IMR-90 (cell line): ENCODE measurements at regions not wholly inside any gene's neighbourhood (a gene's known extent, or its start where the extent isn't known, plus 50 kb on each side); places are given as distances from the start of the nearest gene placed in this dataset.

ENCODE experiments used
- ATAC-seq: fragments of 200-7000 bp; cut with Tn5 transposase; 2 replicates; pipeline ENCODE4 v1.9.1; 2020; ENCODE audit warnings: low read depth, mild to moderate bottlenecking, moderate library complexity
- BruUV-seq: library from RNA; stranded (reverse); fragments of 400-500 nt; replicated peaks from 2 replicates; lab custom pipeline; 2021; lab: Mats Ljungman, UMichigan
- CTCF ChIA-PET: fragments of 300-600 bp; formaldehyde crosslinking; extraction: SDS; loops from one replicate; lab custom pipeline; 2021; ENCODE audit warnings: antibody characterized with exemption; lab: Yijun Ruan, JAX
- POLR2A ChIA-PET: fragments of 300-600 bp; sonication (Branson Sonifier 250); formaldehyde crosslinking; loops from one replicate; lab custom pipeline; 2022; ENCODE audit warnings: antibody characterized with exemption; ENCODE audit not compliant: unreplicated experiment; lab: Charles Lee
- DNase-seq: peaks from one replicate; pipeline ENCODE4 v3.0.0; 2013
- H2AFZ ChIP-seq: replicated peaks from 2 replicates; pipeline ENCODE3; 2013; ENCODE audit warnings: low read length, mild to moderate bottlenecking; ENCODE audit not compliant: poor library complexity
- H2AK5ac ChIP-seq: 2 replicates; pipeline ENCODE4 v1.6.1; 2013; ENCODE audit warnings: low read depth, low read length, inconsistent platforms
- H2AK9ac ChIP-seq: replicated peaks from 2 replicates; pipeline ENCODE3; 2013; ENCODE audit warnings: mild to moderate bottlenecking, low read depth, low read length, moderate library complexity; ENCODE audit not compliant: poor library complexity
- H2BK120ac ChIP-seq: 2 replicates; pipeline ENCODE4 v1.6.1; 2013; ENCODE audit warnings: low read depth, low read length, inconsistent platforms
- H2BK15ac ChIP-seq: 3 replicates; pipeline ENCODE4 v1.6.1; 2013; ENCODE audit warnings: low read depth, low read length, inconsistent platforms
- H2BK20ac ChIP-seq: 2 replicates; pipeline ENCODE4 v1.6.1; 2013; ENCODE audit warnings: low read depth, mild to moderate bottlenecking, inconsistent platforms, low read length, moderate library complexity
- H2BK5ac ChIP-seq: 2 replicates; pipeline ENCODE4 v1.6.1; 2013; ENCODE audit warnings: mild to moderate bottlenecking, low read depth, low read length, inconsistent platforms; ENCODE audit not compliant: poor library complexity, severe bottlenecking
- H3K14ac ChIP-seq: replicated peaks from 2 replicates; pipeline ENCODE4 v1.6.1; 2013; ENCODE audit warnings: low read depth, low read length, inconsistent platforms
- H3K18ac ChIP-seq: 2 replicates; pipeline ENCODE4 v1.6.1; 2013; ENCODE audit warnings: low read depth, low read length, control low read depth
- H3K23ac ChIP-seq: 2 replicates; pipeline ENCODE4 v1.6.1; 2013; ENCODE audit warnings: low read depth, low read length, inconsistent platforms
- H3K27ac ChIP-seq: 2 replicates; pipeline ENCODE4 v1.5.1; 2013; ENCODE audit warnings: mild to moderate bottlenecking, control low read depth, low read length; ENCODE audit not compliant: insufficient read depth
- H3K27me3 ChIP-seq: 2 replicates; pipeline ENCODE4 v1.6.1; 2013; ENCODE audit warnings: low read length; ENCODE audit not compliant: control insufficient read depth, insufficient read depth
- H3K36me3 ChIP-seq: 2 replicates; pipeline ENCODE4 v1.6.1; 2013; ENCODE audit warnings: low read length, mixed read lengths; ENCODE audit not compliant: control insufficient read depth, insufficient read depth
- H3K4ac ChIP-seq: 2 replicates; pipeline ENCODE4 v1.6.1; 2013; ENCODE audit warnings: low read depth, low read length, inconsistent platforms
- H3K4me1 ChIP-seq: 2 replicates; pipeline ENCODE4 v1.6.1; 2013; ENCODE audit warnings: low read length, mixed read lengths; ENCODE audit not compliant: control insufficient read depth, insufficient read depth
- H3K4me2 ChIP-seq: 2 replicates; pipeline ENCODE4 v1.6.1; 2013; ENCODE audit warnings: low read depth, mild to moderate bottlenecking, control low read depth, low read length, moderate library complexity
- H3K4me3 ChIP-seq: 2 replicates; pipeline ENCODE4 v1.5.1; 2013; ENCODE audit warnings: low read depth, mild to moderate bottlenecking, control low read depth, low read length, moderate library complexity; ENCODE audit not compliant: insufficient read depth
- H3K56ac ChIP-seq: 2 replicates; pipeline ENCODE4 v1.6.1; 2013; ENCODE audit warnings: low read length, inconsistent platforms; ENCODE audit not compliant: insufficient read depth; ENCODE audit errors: extremely low read depth
- H3K79me1 ChIP-seq, 2 experiments: 2 replicates each; pipeline ENCODE4 v1.6.1; 2013; ENCODE audit warnings: low read length in 2 of 2, inconsistent platforms in 1 of 2, low read depth in 1 of 2
- H3K9ac ChIP-seq: 2 replicates; pipeline ENCODE4 v1.6.1; 2013; ENCODE audit warnings: low read depth, low read length, control low read depth
- H3K9me1 ChIP-seq: 2 replicates; pipeline ENCODE4 v1.6.1; 2013; ENCODE audit warnings: low read length, inconsistent platforms; ENCODE audit not compliant: insufficient read depth
- H3K9me3 ChIP-seq: 2 replicates; pipeline ENCODE4 v1.6.1; 2013; ENCODE audit warnings: low read length; ENCODE audit not compliant: control insufficient read depth, insufficient read depth
- H4K20me1 ChIP-seq: 2 replicates; pipeline ENCODE4 v1.6.1; 2013; ENCODE audit warnings: low read length, inconsistent platforms; ENCODE audit not compliant: insufficient read depth
- H4K5ac ChIP-seq: 2 replicates; pipeline ENCODE4 v1.6.1; 2013; ENCODE audit warnings: mild to moderate bottlenecking, low read depth, low read length, control low read depth
- H4K8ac ChIP-seq, 2 experiments: 2 replicates each; pipeline ENCODE4 v1.6.1; 2013; ENCODE audit warnings: low read depth in 2 of 2, low read length in 2 of 2, control low read depth in 1 of 2, inconsistent platforms in 1 of 2
- H4K91ac ChIP-seq: 2 replicates; pipeline ENCODE4 v1.6.1; 2013; ENCODE audit warnings: low read depth, low read length, inconsistent platforms; ENCODE audit not compliant: insufficient read depth
- NFE2L2 ChIP-seq: fragments of 150-350 bp; IDR thresholded peaks from 2 replicates; pipeline ENCODE4 v1.6.1; 2016; ENCODE audit warnings: low read depth, mild to moderate bottlenecking, low read length
- SMC3 ChIP-seq: fragments of 150-350 bp; IDR thresholded peaks from 2 replicates; pipeline ENCODE4 v1.6.1; 2016; ENCODE audit warnings: low read depth, mild to moderate bottlenecking, antibody characterized with exemption, low read length, moderate library complexity
- WGBS, 2 experiments: methylation state at CpG; one replicate each; pipeline versions ENCODE4 v1.1.5 to v1.1.7; 2013; ENCODE audit warnings: missing lambda C conversion rate in 2 of 2; ENCODE audit not compliant: insufficient read length in 1 of 2; ENCODE audit errors: extremely low coverage in 2 of 2; 5-methylcytosine and 5-hydroxymethylcytosine counted together
- dilution Hi-C: fragments of 300-500 bp; cut with HindIII; formaldehyde crosslinking; loops from one replicate; pipeline ENCODE4 v1.14.3; 2018; ENCODE audit warnings: low sequenced_read_pairs; ENCODE audit not compliant: unreplicated experiment
- in situ Hi-C: fragments of 300-500 bp; cut with MboI; formaldehyde crosslinking; loops from 3 replicates; pipeline ENCODE4 v1.14.3; 2019; ENCODE audit warnings: low sequenced_read_pairs, inconsistent platforms, mixed read lengths
- intact Hi-C: fragments of 100-400 bp; cut with micrococcal nuclease; formaldehyde crosslinking; loops from 2 replicates; pipeline ENCODE4 v1.10.0; 2022

DNA sequence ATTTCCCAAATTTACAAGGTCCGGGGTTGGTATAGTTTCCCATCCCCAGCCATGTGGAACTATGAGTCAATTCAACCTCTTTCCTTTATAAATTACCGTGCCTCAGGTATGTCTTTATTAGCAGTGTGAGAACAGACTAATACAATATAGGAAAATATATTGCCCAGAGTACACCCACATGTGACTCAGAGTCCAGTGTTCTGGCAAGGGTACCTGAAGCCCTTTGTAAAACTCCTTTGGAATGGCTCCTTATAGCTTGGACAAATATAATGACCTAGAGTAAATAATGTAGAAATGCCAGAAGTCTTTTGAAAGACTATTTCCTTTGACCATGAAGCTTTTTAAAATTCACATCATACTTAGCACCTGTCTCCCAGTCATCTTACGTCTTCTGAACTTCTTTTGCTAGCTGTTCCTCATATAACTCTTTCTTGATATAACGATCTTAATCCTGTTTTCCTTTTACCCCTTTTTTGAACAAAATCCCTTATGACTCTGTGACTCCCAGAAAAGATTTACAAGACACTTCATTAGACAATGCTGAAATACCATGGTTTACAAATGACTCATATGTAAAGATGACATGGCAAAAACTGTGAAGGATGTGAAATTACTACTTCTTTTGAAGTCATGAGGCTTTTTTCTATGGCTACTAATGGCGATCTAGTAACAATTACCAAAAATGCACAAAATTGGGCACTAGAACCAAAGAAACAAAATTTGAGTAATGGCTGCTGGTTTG lies 408.9 kb downstream of the NAP1L3 start:
- H3K9me1 ChIP-seq = no peaks in the 10 kb centered on the region
- ChIA-PET CTCF (no interaction called here), POLR2A (no interaction called here)
- no peaks in the 10 kb centered on the region for H3K27me3 ChIP-seq
- no peak overlapping the region for H2AFZ ChIP-seq
- no CpG with 5 or more reads among the region's 5 CpGs for WGBS, 2 experiments
- no peaks in the 10 kb centered on the region for H3K79me1 ChIP-seq
- H2BK120ac ChIP-seq = no peak overlapping the region
- no peak overlapping the region for H3K56ac ChIP-seq
- no peak for DNase-seq
- H3K36me3 ChIP-seq = no peaks in the 10 kb centered on the region
- no peak overlapping the region for H3K23ac ChIP-seq
- no peak overlapping the region for H4K91ac ChIP-seq
- H4K8ac ChIP-seq = no peak overlapping the region
- H2BK15ac ChIP-seq = no peak overlapping the region
- H3K4me1 ChIP-seq = no peaks in the 10 kb centered on the region
- intact Hi-C loops (no loop called here), dilution Hi-C loops (no loop called here), in situ Hi-C loops (no loop called here)
- TF ChIP-seq SMC3 (no peak), NFE2L2 (0 out of 2 replicates have a peak, but pooled peaks have one; percentile 12)
- H2BK5ac ChIP-seq = no peak overlapping the region
- H3K18ac ChIP-seq = no peak overlapping the region
- H3K4me3 ChIP-seq = no peak overlapping the region
- H2AK5ac ChIP-seq = no peak overlapping the region
- H3K9ac ChIP-seq = no peak overlapping the region
- H4K5ac ChIP-seq = no peak overlapping the region
- no peak overlapping the region for H3K4me2 ChIP-seq
- ATAC-seq = no peak
- no peaks in the 10 kb centered on the region for H3K9me3 ChIP-seq
- no peaks in the 10 kb centered on the region for H4K20me1 ChIP-seq
- no TSS peak for BruUV-seq
- no peak overlapping the region for H3K4ac ChIP-seq
- no peak overlapping the region for H2BK20ac ChIP-seq
- H2AK9ac ChIP-seq = no peak overlapping the region
- no peak overlapping the region for H3K27ac ChIP-seq
- H3K14ac ChIP-seq = no peak overlapping the region
